ENCODE measurements at regions not wholly inside any gene's neighbourhood (a gene's known extent, or its start where the extent isn't known, plus 50 kb on each side); places are given as distances from the start of the nearest gene placed in this dataset.
A peak's percentile ranks its signal among the peaks of the same experiment; 100 is the strongest.
"Not testable (repeated sequence)": the region's sequence is repeated elsewhere in the genome, so short reads cannot be mapped to it uniquely, and the experiment has no call there.

GRCh38 chr1:189158155-189158554 lies 1319.5 kb downstream of the BRINP3 start:
- no peak for DNase-seq

GRCh38 chr1:189175889-189176288 lies 1301.8 kb downstream of the BRINP3 start:
- no peak for DNase-seq

GRCh38 chr1:189180057-189180456 lies 1297.6 kb downstream of the BRINP3 start:
- DNase-seq, result no peak

GRCh38 chr1:189185097-189185496 lies 1292.6 kb downstream of the BRINP3 start:
- no peak for DNase-seq

- no peak for DNase-seq
These were observed 1284.7 kb downstream of the BRINP3 start for GRCh38 chr1:189192741-189193520.

GRCh38 chr1:189205863-189206262 lies 1271.8 kb downstream of the BRINP3 start:
- no peak for DNase-seq

- DNase-seq, result no peak
These were observed 1271.0 kb downstream of the BRINP3 start for GRCh38 chr1:189206617-189207016.

GRCh38 chr1:189211742-189212141 lies 1265.9 kb downstream of the BRINP3 start:
- DNase-seq, result no peak

- DNase-seq, result no peak
These were observed 1265.1 kb downstream of the BRINP3 start for GRCh38 chr1:189212606-189213005.

- DNase-seq, result no peak
These were observed 1260.8 kb downstream of the BRINP3 start for GRCh38 chr1:189216886-189217285.

- no peak for DNase-seq
These were observed 1260.0 kb downstream of the BRINP3 start for GRCh38 chr1:189217646-189218045.

GRCh38 chr1:189220750-189221149 lies 1256.9 kb downstream of the BRINP3 start:
- no peak for DNase-seq

- DNase-seq, result not testable (repeated sequence)
These were observed 1251.9 kb downstream of the BRINP3 start for GRCh38 chr1:189225794-189226145.

GRCh38 chr1:189226779-189227178 lies 1250.9 kb downstream of the BRINP3 start:
- DNase-seq, result no peak

GRCh38 chr1:189237008-189237407 lies 1240.7 kb downstream of the BRINP3 start:
- DNase-seq, result peak; percentile 56

- DNase-seq, result no peak
These were observed 1223.9 kb downstream of the BRINP3 start for GRCh38 chr1:189253601-189254350.

GRCh38 chr1:189261128-189261527 lies 1216.5 kb downstream of the BRINP3 start:
- not testable (repeated sequence) for DNase-seq

- DNase-seq, result no peak
These were observed 1208.7 kb downstream of the BRINP3 start for GRCh38 chr1:189269011-189269410.

GRCh38 chr1:189274267-189274666 lies 1203.4 kb downstream of the BRINP3 start:
- no peak for DNase-seq

- DNase-seq, result no peak
These were observed 1201.9 kb downstream of the BRINP3 start for GRCh38 chr1:189275796-189276195.

- DNase-seq, result no peak
These were observed 1188.3 kb downstream of the BRINP3 start for GRCh38 chr1:189289346-189289745.

GRCh38 chr1:189301235-189301634 lies 1176.4 kb downstream of the BRINP3 start:
- DNase-seq, result no peak

GRCh38 chr1:189305279-189305678 lies 1172.4 kb downstream of the BRINP3 start:
- no peak for DNase-seq

- no peak for DNase-seq
These were observed 1165.7 kb downstream of the BRINP3 start for GRCh38 chr1:189311915-189312314.

All from islet precursor cell (in vitro differentiated cells).